HL-60 (cell line): ENCODE measurements at regions not wholly inside any gene's neighbourhood (a gene's known extent, or its start where the extent isn't known, plus 50 kb on each side); places are given as distances from the start of the nearest gene placed in this dataset.

Source experiments
- CTCF ChIP-seq: IDR thresholded peaks from one replicate; pipeline ENCODE4 v1.5.1; 2011; ENCODE audit warnings: low read length, control low read depth, inconsistent platforms; ENCODE audit not compliant: insufficient read depth
- GABPA ChIP-seq: IDR thresholded peaks from 2 replicates; pipeline ENCODE4 v1.6.1; 2012; ENCODE audit warnings: low read depth
- POLR2AphosphoS5 ChIP-seq: IDR thresholded peaks from 2 replicates; pipeline ENCODE4 v1.6.1; 2012; ENCODE audit warnings: low read depth

GRCh38 chr18:54672109-54672508 lies 81.1 kb downstream of the DYNAP start:
- no peak for TF ChIP-seq CTCF
- TF ChIP-seq GABPA: no peak
- TF ChIP-seq POLR2AphosphoS5: no peak
